PFSK-1 (cell line): ENCODE measurements at regions not wholly inside any gene's neighbourhood (a gene's known extent, or its start where the extent isn't known, plus 50 kb on each side); places are given as distances from the start of the nearest gene placed in this dataset.

Experiments
- FOXP2 ChIP-seq: optimal IDR thresholded peaks from 2 replicates; pipeline ENCODE3; 2011; ENCODE audit warnings: borderline replicate concordance, control low read depth, inconsistent platforms; ENCODE audit not compliant: insufficient read depth; ENCODE audit errors: extremely low read length, extremely low read depth
- POLR2AphosphoS5 ChIP-seq: IDR thresholded peaks from 2 replicates; pipeline ENCODE4 v1.6.1; 2012; ENCODE audit warnings: low read depth, mild to moderate bottlenecking, control low read depth, low read length, moderate library complexity
- REST ChIP-seq, 2 experiments: IDR thresholded peaks; 2 replicates each; pipeline versions ENCODE4 v1.6.1 to v1.8.0; 2011 to 2012; ENCODE audit warnings: low read depth in 2 of 2, low read length in 2 of 2, control low read depth in 1 of 2, inconsistent platforms in 1 of 2, mild to moderate bottlenecking in 1 of 2, moderate library complexity in 1 of 2; ENCODE audit not compliant: insufficient read depth in 1 of 2
- SIN3A ChIP-seq: IDR thresholded peaks from 2 replicates; pipeline ENCODE4 v1.6.1; 2012; ENCODE audit warnings: mild to moderate bottlenecking, low read length, moderate library complexity, borderline replicate concordance; ENCODE audit not compliant: insufficient read depth
- TAF1 ChIP-seq: IDR thresholded peaks from 2 replicates; pipeline ENCODE4 v1.6.1; 2012; ENCODE audit warnings: low read length, control low read depth, borderline replicate concordance; ENCODE audit not compliant: insufficient read depth

GRCh38 chr9:16179566-16179965, 626.7 kb downstream of the CCDC171 start:
- TF ChIP-seq FOXP2 (no peak), TAF1 (no peak), SIN3A (no peak)

- TF ChIP-seq SIN3A (no peak), REST (IDR thresholded peaks at IDR 0.05; ENCODE audit: insufficient read depth in 1 of 2, low read depth in 2 of 2, low read length in 2 of 2) (no peak), TAF1 (no peak), POLR2AphosphoS5 (no peak), FOXP2 (no peak)
These were observed 627.2 kb downstream of the CCDC171 start for GRCh38 chr9:16180091-16180490.

GRCh38 chr9:16180546-16180945, 627.7 kb downstream of the CCDC171 start:
- TF ChIP-seq FOXP2: no peak
- no peak for TF ChIP-seq SIN3A
- TF ChIP-seq TAF1: no peak
- TF ChIP-seq POLR2AphosphoS5: no peak
- TF ChIP-seq REST (IDR thresholded peaks at IDR 0.05; ENCODE audit: insufficient read depth in 1 of 2, low read depth in 2 of 2, low read length in 2 of 2): no peak

- TF ChIP-seq FOXP2 (no peak), TAF1 (no peak), POLR2AphosphoS5 (no peak), REST (IDR thresholded peaks at IDR 0.05; ENCODE audit: insufficient read depth in 1 of 2, low read depth in 2 of 2, low read length in 2 of 2) (no peak), SIN3A (no peak)
These were observed 628.7 kb downstream of the CCDC171 start for GRCh38 chr9:16181539-16181938.

- TF ChIP-seq FOXP2 (no peak), TAF1 (no peak), SIN3A (no peak), POLR2AphosphoS5 (no peak), REST (IDR thresholded peaks at IDR 0.05; ENCODE audit: insufficient read depth in 1 of 2, low read depth in 2 of 2, low read length in 2 of 2) (no peak)
These were observed 629.9 kb downstream of the CCDC171 start for GRCh38 chr9:16182784-16183183.
